AG20443 (cell line): ENCODE measurements at regions not wholly inside any gene's neighbourhood (a gene's known extent, or its start where the extent isn't known, plus 50 kb on each side); places are given as distances from the start of the nearest gene placed in this dataset.
"Not testable (repeated sequence)": the region's sequence is repeated elsewhere in the genome, so short reads cannot be mapped to it uniquely, and the experiment has no call there.

Experiments
- DNase-seq: peaks from one replicate; pipeline ENCODE4 v3.0.0; 2012; ENCODE audit warnings: low spot score, mixed read lengths

GRCh38 chr4:79175716-79176115 is 150.1 kb downstream of the NAA11 start:
- no peak for DNase-seq

- no peak for DNase-seq
These were observed 151.2 kb downstream of the NAA11 start for GRCh38 chr4:79174490-79175252.

GRCh38 chr4:79173186-79173585 is 152.7 kb downstream of the NAA11 start:
- DNase-seq, result no peak

GRCh38 chr4:79170077-79170476 is 155.8 kb downstream of the NAA11 start:
- DNase-seq, result no peak

- no peak for DNase-seq
These were observed 160.8 kb downstream of the NAA11 start for GRCh38 chr4:79164907-79165610.

DNA sequence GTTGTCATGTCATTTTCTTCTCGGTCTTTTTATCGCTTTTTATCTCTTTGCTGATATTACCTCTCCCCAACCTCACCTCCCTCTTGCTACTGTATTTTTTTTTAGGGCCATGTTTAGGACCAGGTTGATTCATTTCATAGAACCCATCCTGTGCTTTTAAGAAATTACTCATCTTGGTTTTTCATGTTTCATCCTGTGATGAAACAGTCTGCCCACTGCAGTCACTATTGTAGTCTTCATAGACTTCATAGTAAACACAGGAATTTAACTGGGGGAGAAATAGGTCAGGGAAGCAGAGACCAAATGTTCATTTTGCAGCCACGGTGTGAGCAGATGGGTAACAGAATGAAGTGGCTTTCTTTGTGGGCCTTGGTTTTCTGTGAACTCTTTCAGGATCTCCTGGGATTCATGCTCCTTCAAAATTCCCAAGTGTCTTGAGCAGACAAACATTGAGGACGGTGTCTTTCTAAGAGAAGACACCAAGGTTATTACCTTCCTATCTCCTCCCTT is 161.8 kb downstream of the NAA11 start:
- no peak for DNase-seq

DNA sequence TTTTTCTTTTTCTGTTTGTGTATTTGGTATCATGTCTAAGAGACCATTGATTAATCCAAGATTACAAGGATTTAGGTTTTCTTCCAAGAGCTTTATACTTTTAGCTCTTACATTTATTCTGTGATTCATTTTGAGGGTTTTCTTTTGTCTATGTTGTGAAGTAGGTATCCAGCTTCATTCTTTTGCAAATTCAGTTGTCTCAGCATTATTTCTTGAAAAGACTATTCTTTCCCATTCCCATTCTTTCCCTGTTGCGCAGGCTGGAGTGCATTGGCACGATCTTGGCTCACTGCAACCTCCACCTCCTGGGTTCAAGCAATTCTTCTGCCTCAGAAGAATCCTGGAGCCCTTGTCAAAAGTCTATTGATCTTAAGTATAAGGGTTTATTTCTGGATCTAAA is 164.9 kb downstream of the NAA11 start:
- no peak for DNase-seq

- not testable (repeated sequence) for DNase-seq
These were observed 167.2 kb downstream of the NAA11 start for GRCh38 chr4:79158705-79159104.

DNA sequence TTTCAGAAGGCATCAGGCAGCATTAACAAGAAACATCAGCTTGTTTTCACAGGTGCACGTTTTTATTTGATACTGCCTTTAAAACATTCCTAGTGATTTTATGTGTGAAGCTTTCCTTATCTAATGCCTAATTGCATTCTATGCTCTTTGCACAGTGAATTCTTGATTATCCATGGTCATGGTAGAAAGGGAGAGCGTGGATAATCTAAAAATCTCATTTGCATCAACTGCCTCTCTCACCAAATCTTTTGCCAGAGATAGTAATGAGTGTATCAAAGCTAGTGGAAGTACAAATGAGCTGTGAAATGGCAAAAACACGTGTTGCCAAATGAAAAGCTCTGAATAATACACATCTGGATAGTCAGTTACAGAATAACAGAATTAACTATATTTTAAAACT is 170.5 kb downstream of the NAA11 start:
- DNase-seq, result no peak

GRCh38 chr4:79150820-79151416 is 174.9 kb downstream of the NAA11 start:
- no peak for DNase-seq

GRCh38 chr4:79148369-79148768 is 177.5 kb downstream of the NAA11 start:
- no peak for DNase-seq

GRCh38 chr4:79147251-79147650 is 178.6 kb downstream of the NAA11 start:
- no peak for DNase-seq

GRCh38 chr4:79141530-79141929 is 184.3 kb downstream of the NAA11 start:
- peak; percentile 30 for DNase-seq

DNA sequence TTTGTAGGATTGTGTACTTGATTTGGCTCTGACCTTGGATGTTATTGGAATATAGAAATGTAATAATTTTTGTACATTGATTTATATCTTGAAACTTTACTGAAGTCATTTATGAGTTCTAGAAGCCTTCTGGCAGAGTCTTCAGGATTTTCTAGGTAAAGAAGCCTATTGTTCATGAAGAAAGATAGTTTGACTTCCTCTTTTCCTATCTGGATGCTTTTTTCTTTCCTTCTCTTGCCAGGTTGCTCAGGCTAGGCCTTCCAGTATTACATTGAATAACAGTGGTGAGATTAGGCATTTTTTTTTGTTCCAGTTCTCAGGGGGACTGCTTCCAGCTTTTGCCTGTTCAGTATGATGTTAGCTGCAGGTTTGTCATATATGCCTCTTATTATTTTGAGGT is 191.1 kb downstream of the NAA11 start:
- no peak for DNase-seq

GRCh38 chr4:79132826-79133225 is 193.0 kb downstream of the NAA11 start:
- no peak for DNase-seq

- DNase-seq, result no peak
These were observed 182.7 kb upstream of the PAQR3 start for GRCh38 chr4:79121875-79122358.

- DNase-seq, result no peak
These were observed 182.0 kb upstream of the PAQR3 start for GRCh38 chr4:79121223-79121622.

GRCh38 chr4:79117051-79117450 is 177.8 kb upstream of the PAQR3 start:
- not testable (repeated sequence) for DNase-seq

DNA sequence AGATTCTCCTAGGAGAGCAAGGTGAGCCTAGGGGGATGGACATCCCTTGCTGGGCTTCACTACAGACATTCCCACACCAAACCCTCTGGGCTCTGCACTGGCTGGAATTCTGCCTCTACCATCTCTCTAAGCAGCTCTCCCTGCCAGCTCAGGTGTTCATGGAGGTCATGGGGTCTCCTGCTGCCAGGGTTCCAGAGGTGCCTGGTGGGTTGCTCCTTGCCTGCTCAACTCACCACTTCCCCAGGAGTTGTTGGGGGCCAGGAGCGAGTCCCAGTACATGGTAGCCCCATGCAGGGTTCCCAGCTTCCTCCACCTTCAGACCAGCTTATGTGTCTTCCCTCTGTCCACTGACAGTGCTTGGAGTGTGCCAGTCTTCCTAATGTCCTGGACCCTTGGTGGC is 167.8 kb upstream of the PAQR3 start:
- no peak for DNase-seq

GRCh38 chr4:79088946-79089691 is 149.9 kb upstream of the PAQR3 start:
- DNase-seq, result no peak

- no peak for DNase-seq
These were observed 147.8 kb upstream of the PAQR3 start for GRCh38 chr4:79087071-79087470.

GRCh38 chr4:79083406-79084010 is 144.3 kb upstream of the PAQR3 start:
- no peak for DNase-seq
